HFFc6 (cell line): ENCODE measurements at regions not wholly inside any gene's neighbourhood (a gene's known extent, or its start where the extent isn't known, plus 50 kb on each side); places are given as distances from the start of the nearest gene placed in this dataset.

ENCODE experiments used
- DNase-seq: peaks from one replicate; pipeline ENCODE4 v3.0.0-alpha.2; 2018
- H3K27ac Mint-ChIP-seq: 2 replicates; pipeline ENCODE4 v1.8.0; 2020; ENCODE audit warnings: mild to moderate bottlenecking, mixed read lengths
- H3K27me3 Mint-ChIP-seq: 2 replicates; pipeline ENCODE4 v1.8.0; 2021; ENCODE audit warnings: mild to moderate bottlenecking, moderate library complexity, mixed read lengths; ENCODE audit not compliant: insufficient read depth
- H3K36me3 Mint-ChIP-seq: 2 replicates; pipeline ENCODE4 v1.8.0; 2021; ENCODE audit warnings: low read depth, mixed read lengths
- H3K4me1 Mint-ChIP-seq: 2 replicates; pipeline ENCODE4 v1.8.0; 2020; ENCODE audit warnings: low read depth, mixed read lengths
- H3K4me3 Mint-ChIP-seq: 2 replicates; pipeline ENCODE4 v1.8.0; 2020; ENCODE audit warnings: mild to moderate bottlenecking, moderate library complexity, mixed read lengths
- H3K9me3 Mint-ChIP-seq: 2 replicates; pipeline ENCODE4 v1.8.0; 2020; ENCODE audit warnings: mild to moderate bottlenecking, mixed read lengths
- TF ChIP-seq, protein P1 (sequence below): fragments of 200-600 bp; sonication (generic); IDR thresholded peaks from 2 replicates; pipeline ENCODE4 v1.5.0; 2021; ENCODE audit warnings: antibody characterized with exemption, mild to moderate bottlenecking

DNA sequence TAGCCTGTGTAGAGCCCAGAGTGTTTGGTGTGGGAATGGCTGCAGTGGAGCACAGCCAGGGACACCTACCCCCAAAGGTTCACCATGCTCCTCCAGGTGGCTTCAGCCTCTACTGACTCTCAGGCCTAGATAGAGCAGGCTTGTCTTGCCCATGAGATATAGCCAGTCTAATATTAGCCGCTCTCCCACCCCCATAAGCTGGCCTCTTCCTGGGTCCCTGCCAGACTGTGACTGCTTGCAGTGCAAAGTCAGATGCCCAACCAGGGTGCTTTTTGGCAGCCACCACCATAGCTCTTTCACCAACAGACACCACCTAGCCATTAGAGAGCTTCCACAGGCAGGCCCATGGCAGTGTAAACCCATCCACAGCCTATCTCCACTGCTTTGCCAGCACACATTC lies 405.3 kb downstream of the MBD2 start:
- no peak for DNase-seq
- H3K36me3 Mint-ChIP-seq = peaks cover 4% of the 10 kb centered on the region; the same call in 1 of the 2 replicates
- H3K4me3 Mint-ChIP-seq = no peak overlapping the region
- TF ChIP-seq, protein P1, sequence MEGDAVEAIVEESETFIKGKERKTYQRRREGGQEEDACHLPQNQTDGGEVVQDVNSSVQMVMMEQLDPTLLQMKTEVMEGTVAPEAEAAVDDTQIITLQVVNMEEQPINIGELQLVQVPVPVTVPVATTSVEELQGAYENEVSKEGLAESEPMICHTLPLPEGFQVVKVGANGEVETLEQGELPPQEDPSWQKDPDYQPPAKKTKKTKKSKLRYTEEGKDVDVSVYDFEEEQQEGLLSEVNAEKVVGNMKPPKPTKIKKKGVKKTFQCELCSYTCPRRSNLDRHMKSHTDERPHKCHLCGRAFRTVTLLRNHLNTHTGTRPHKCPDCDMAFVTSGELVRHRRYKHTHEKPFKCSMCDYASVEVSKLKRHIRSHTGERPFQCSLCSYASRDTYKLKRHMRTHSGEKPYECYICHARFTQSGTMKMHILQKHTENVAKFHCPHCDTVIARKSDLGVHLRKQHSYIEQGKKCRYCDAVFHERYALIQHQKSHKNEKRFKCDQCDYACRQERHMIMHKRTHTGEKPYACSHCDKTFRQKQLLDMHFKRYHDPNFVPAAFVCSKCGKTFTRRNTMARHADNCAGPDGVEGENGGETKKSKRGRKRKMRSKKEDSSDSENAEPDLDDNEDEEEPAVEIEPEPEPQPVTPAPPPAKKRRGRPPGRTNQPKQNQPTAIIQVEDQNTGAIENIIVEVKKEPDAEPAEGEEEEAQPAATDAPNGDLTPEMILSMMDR = no peak
- no peaks in the 10 kb centered on the region for H3K4me1 Mint-ChIP-seq
- H3K9me3 Mint-ChIP-seq = peaks cover 42% of the 10 kb centered on the region
- H3K27me3 Mint-ChIP-seq = no peaks in the 10 kb centered on the region
- H3K27ac Mint-ChIP-seq = no peak overlapping the region

DNA sequence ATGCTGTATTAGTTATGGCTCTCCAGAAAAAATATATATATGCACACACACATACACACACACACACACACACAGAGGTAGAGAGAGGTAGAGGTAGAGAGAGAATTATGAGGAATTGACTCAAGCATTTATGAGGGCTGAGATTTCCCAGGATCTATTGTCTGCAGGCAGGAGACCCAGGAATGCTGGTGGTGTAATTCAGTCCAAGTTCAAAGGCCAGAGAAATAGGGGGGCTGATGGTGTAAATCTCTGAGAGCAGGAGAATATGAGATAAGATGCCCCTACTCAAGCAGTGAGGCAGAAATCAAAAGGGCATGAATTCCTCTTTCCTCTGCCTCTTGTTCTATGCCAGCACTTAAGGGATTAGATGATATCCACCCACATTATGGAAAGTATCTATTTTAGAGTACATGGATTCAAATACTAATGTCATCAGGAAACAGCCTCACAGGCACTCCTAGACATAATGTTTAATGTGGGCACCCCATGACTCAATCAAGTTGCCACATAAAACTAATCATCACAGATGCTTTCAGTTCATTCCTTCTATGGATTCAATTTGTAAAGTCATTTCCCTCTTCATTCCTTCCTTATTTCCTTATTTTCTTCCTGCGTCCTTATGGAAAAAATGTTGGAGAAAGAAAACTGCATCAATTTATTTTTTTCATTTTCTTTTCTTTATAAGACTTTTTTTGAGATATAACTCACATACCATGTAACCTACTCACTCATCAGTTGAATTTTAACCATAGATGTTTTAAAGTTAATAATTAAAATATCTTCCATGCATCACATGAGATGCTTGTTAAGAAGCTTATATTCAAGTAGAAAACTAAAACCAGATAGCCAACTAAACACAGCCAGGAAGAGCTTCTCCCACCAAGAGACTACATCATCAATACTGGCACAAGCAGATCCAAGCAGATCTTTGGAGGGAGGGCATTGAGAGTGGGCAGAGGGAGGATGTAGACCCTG lies 406.2 kb downstream of the MBD2 start:
- H3K27ac Mint-ChIP-seq = no peak overlapping the region
- no peaks in the 10 kb centered on the region for H3K27me3 Mint-ChIP-seq
- H3K36me3 Mint-ChIP-seq = peaks cover 4% of the 10 kb centered on the region; the same call in 1 of the 2 replicates
- H3K9me3 Mint-ChIP-seq = peaks cover 39% of the 10 kb centered on the region
- no peak for DNase-seq
- H3K4me3 Mint-ChIP-seq = no peak overlapping the region
- H3K4me1 Mint-ChIP-seq = no peaks in the 10 kb centered on the region
- TF ChIP-seq, protein P1 = no peak

DNA sequence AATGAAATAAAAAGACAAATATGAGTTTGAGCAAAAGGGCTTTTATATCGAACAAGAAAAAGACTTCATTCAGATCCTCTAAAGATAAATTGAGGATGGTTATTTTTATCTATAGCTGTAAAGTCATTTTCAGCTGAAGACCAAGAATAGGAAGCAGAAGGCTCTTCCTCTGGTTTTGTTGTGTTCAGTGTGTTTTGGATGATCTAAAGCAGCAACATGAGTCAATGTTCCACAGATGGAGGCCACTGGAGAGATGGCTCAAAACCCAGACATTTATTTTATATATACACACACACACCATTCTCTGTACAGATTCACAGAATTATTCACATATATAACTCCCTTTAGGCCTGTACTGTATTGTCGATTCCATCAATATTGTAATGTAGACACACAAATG lies 424.3 kb downstream of the MBD2 start:
- Mint-ChIP-seq H3K27ac (no peak overlapping the region), H3K4me3 (no peak overlapping the region), H3K4me1 (peaks cover 8% of the 10 kb centered on the region; the same call in 1 of the 2 replicates), H3K27me3 (no peaks in the 10 kb centered on the region), H3K9me3 (peaks cover 28% of the 10 kb centered on the region), H3K36me3 (no peaks in the 10 kb centered on the region)
- DNase-seq = no peak
- TF ChIP-seq, protein P1 = no peak

DNA sequence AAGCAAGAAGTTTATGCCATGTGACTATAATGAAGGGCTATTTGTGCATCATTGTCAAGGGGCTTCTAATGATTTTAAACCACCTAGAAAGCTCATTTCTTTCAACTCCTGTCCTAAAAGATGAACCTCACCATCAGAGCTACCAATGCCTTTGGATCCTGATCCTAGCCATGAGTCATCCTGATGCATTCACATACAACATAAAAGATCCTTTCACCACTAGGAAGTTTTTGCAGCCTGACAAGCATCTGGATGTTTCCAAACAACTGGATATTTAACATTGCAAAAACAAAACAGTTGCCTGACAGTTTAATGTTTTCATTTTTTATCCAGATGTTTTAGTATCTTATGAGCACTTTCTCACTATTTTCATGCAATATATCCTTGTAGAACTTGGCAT lies 425.3 kb downstream of the MBD2 start:
- no peak overlapping the region for H3K4me3 Mint-ChIP-seq
- H3K27ac Mint-ChIP-seq = no peak overlapping the region
- no peaks in the 10 kb centered on the region for H3K27me3 Mint-ChIP-seq
- DNase-seq = no peak
- H3K36me3 Mint-ChIP-seq = no peaks in the 10 kb centered on the region
- peaks cover 18% of the 10 kb centered on the region for H3K9me3 Mint-ChIP-seq
- peaks cover 8% of the 10 kb centered on the region; the same call in 1 of the 2 replicates for H3K4me1 Mint-ChIP-seq
- TF ChIP-seq, protein P1 = no peak

DNA sequence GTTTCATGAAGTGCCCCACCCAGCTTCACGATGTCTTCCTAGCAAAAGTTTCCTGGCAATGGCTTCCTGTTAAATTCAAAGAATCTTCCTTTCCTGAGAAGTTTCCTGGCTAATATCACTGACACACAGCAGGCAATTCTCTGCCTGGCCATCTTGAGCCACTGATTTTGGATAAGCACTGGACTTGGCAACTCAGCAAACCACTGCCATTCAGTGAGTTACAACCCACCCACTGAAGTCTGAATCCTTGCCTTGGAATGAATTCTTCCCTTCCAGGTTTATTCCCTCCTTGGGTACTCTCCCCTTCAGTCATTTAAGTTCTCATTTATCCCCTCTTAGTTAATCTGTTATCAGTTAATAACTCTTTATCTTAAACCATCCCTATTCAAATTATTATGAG lies 426.0 kb downstream of the MBD2 start:
- TF ChIP-seq, protein P1 = no peak
- Mint-ChIP-seq H3K27ac (no peak overlapping the region), H3K4me3 (no peak overlapping the region), H3K36me3 (no peaks in the 10 kb centered on the region), H3K9me3 (peaks cover 17% of the 10 kb centered on the region), H3K27me3 (no peaks in the 10 kb centered on the region), H3K4me1 (peaks cover 8% of the 10 kb centered on the region; the same call in 1 of the 2 replicates)
- no peak for DNase-seq
